GM19193 (cell line): ENCODE measurements at regions not wholly inside any gene's neighbourhood (a gene's known extent, or its start where the extent isn't known, plus 50 kb on each side); places are given as distances from the start of the nearest gene placed in this dataset.
A peak's percentile ranks its signal among the peaks of the same experiment; 100 is the strongest.

Source experiments
- POLR2A ChIP-seq: IDR thresholded peaks from 4 replicates; pipeline ENCODE4 v1.6.1; 2011; ENCODE audit not compliant: insufficient read depth, insufficient read length; ENCODE audit errors: extremely low read depth

GRCh38 chr17:77432034-77432661, 291.4 kb downstream of the SEC14L1 start:
- TF ChIP-seq POLR2A: no peak

DNA sequence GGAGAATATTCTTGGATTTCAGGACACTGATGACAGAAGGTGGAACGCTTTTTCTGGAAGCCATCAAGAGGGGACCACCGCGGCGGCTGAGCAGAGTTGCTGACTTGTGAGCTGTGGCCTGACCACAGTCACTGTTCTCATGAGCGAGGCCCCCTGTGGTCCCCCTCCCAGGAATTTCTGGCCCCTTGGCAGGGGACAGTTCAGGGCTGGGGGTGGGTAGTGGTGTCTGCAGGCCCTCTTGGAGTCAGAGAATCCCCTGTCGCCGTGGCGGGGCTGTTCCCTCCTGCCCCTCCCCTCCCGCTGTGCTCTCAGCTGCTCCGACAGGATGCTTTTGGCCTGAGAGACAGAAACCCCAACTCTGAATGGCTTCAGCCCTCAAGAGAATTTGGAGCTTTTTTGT, 292.0 kb downstream of the SEC14L1 start:
- no peak for TF ChIP-seq POLR2A

DNA sequence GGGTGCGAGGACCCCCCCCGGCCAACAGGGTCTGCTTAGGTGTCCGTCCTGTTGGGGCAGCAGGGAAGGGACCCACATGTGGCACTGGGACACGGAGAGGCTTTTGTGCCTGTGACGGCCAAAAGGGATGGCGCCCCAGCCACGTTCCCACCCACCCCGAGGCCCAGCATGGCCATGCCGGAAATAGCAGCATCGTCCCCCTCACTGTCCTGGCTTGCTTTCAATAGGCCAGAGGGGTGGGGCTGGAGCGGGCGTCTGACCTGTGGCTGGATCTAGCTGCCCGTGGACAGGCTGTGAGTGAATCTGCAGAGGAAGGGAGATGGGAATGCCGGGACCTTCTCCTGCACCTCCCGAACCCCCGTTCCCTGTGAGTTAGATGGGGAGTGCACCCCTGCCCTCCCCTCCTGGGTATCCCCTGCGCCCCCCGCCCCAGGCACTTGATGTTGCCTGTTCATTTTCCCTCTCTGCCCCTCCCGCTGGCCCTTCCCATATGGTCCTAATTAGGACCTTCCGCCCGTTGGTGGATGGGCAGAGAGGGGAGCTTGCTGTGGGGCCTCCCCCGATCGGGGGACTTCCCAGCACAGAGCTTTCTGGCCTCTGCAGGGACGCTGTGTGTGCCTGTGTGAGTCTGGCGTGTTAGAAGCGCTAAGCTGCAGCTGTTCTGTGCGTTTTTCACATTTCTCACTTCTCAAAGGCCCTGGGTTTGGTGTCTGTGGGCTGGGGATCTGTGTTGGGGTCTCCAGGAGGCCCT, 292.8 kb downstream of the SEC14L1 start:
- TF ChIP-seq POLR2A: no peak

DNA sequence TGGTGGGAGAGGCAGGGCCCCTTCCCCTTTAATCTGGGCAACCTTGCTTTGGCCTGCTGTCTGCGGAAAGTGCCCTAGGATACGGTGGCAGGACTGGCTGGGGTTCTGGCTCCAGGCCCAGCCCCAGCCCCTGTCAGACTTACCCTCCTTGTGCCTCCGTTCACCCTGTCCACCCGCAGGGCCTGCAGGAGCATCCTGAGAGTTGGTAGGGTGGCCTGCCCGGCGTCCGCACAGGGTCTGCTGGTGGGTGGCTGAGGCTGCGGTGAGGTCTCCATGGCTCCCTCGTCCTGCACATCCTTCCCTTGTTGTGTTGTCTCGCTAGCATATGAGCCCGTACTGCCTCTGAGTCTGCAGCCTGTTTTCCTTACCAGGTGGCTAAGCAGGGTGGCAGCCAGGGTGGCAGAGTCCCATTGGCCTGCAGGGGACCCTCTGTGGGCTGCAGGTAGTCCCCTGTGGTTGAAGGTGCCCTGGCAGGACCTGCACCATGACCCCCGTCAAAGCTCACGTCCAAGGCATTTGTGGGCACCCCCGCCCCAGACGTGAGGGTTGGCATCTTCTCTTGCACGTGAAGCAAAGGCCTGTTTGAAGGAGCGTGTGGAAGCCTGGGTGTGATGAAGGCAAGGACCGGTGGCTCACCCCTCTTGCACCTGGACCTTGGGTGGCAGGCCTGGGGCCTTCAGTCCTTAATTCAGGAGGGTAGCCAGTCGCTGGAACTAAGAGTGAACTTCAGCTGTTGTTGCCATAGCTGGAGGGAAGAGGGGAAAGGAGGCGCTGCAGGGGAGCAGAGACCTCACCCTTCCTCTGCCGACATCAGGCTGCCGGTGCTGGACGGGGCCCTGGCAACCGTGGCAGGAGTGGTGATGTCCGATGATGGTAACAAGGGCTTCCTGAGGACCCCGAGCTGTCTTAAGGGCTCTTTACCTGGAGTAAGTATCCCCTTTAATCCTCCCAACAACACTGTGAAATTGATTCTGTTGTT, 293.7 kb downstream of the SEC14L1 start:
- TF ChIP-seq POLR2A: no peak

GRCh38 chr17:77435272-77436057, 294.7 kb downstream of the SEC14L1 start:
- no peak for TF ChIP-seq POLR2A

DNA sequence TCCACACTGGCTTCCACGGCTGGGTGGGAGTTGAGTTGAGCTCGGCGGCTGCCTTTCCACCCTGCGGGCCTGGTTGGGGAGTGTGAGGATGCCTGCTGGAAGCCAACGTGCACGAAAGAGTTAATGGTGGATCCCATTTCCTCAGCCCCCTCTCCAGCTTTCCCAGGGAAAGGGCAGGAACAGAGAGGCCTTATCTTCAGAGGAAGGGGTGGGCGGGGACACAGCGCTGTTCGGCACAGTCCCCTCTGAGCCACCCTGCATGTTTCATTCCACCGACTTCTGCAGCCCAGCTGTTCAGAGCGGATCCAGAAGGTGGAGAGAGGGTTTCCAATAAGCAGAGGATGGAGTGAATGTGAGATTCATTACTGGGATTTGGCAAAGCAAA, 295.3 kb downstream of the SEC14L1 start:
- TF ChIP-seq POLR2A: no peak

- TF ChIP-seq POLR2A: no peak
These were observed 295.7 kb downstream of the SEC14L1 start for GRCh38 chr17:77436481-77436880.

- no peak for TF ChIP-seq POLR2A
These were observed 296.2 kb downstream of the SEC14L1 start for GRCh38 chr17:77437017-77437416.

- TF ChIP-seq POLR2A: no peak
These were observed 297.0 kb downstream of the SEC14L1 start for GRCh38 chr17:77437747-77438146.

DNA sequence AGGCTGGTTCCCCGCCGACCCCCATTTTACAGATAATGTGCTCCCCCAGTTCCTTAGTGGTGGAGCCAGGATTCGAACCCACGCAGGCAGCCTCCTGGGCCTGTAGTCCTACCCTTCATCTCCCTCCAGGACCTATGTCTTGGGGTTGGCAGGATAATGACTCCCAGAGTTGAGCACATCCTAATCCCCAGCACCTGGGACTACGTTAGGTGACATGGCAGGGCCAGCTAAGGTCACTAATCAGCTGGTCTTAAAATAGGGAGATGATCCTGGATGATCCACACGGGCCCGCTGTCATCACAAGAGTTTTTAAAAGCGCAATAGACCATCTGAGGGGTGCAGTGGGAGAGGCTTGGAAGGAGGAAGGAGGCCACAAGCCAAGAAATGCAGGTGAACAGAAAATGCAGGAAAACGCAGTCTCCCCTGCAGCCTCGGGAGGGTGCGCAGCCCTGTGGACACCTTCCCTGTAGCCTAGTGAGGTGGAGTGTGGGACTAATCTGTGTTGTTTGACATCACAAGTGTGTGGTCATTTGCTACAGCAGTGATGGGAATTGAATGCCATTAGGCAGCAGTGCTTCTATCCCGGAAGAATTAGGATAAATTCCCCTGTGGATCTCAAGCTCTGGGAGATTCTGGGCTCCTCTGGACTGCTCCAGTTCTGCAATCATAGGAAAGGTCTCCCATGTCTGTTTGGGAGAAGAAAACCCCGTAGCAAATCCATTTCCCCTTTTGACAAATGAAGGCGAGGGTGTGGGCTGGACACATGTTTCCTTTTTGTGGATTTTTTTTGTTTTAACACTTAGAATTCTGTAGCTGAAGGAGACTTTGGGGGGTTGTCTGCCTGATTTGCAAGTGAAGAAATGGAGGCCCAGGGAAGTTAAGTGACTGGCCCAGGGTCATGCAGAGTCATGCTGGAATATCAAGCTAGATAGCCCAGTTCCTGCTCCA, 297.7 kb downstream of the SEC14L1 start:
- no peak for TF ChIP-seq POLR2A

DNA sequence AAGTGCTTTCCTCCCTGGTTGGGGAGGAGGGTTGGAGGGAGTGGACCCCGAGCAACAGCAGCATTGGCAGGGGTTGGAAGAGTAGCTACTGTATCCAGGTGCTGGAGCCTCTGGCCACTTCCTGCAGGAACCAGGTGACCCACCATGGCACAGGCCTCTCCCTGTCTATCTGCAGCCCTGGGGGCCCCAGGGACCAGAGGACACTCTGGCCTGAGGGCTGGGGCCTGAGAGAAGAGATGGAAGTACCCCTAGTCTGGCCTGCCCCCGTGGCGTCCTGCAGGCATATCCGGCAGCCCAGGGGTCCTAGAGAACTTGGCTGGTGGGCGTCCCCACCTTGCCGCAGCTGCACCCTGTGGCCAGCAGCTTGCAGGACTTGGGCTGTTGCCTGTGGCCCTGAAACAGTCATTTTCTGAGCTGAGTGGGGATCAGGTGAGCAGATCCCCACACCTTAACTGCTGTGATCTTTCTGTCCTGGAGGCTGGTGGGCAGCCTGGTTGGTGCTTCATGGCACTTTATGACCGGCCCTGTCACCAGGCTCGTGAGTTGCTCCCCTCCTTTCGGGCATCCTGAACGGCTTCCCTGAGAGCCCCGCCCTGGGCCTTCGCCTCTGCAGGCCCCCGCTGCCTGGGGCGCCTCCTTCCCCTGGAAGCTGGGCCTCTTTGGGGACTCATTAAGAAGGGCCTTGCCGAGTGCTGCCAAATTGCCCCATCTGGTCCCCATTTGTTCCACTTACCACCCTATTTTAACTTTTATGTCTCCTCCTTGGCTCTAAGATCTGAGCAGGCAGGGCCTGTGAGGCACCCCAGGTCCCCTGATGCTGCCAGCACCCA, 298.6 kb downstream of the SEC14L1 start:
- no peak for TF ChIP-seq POLR2A

DNA sequence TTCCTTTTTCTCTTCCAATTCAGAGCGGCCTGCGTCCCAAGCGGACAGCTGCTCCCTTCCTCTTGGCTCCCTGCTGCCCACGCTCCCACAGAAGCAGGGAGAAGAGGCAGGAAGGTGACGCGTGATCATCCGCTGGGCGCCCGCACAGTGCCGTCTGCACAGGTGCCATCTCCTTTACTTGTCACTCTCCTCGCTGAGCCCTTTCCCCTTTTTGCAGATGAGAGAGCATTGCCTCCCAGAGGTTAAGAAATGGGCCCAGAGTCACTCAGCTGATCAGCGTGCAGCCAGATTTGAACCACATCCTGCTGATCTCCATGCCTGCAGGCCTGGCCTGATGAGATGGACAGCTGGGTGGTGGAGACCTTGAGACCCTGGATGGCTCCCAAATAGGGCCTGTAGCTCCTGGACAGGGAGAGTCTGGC, 299.8 kb downstream of the SEC14L1 start:
- TF ChIP-seq POLR2A: no peak

- peak; percentile 34 for TF ChIP-seq POLR2A
These were observed 300.6 kb downstream of the SEC14L1 start for GRCh38 chr17:77441130-77441920.
